HG02852 (cell line): ENCODE measurements at regions not wholly inside any gene's neighbourhood (a gene's known extent, or its start where the extent isn't known, plus 50 kb on each side); places are given as distances from the start of the nearest gene placed in this dataset.

Experiments
- ATAC-seq: cut with Tn5 transposase; IDR thresholded peaks from one replicate; pipeline ENCODE4 v1.9.1; 2021; ENCODE audit warnings: mild to moderate bottlenecking, moderate library complexity; ENCODE audit not compliant: unreplicated experiment

DNA sequence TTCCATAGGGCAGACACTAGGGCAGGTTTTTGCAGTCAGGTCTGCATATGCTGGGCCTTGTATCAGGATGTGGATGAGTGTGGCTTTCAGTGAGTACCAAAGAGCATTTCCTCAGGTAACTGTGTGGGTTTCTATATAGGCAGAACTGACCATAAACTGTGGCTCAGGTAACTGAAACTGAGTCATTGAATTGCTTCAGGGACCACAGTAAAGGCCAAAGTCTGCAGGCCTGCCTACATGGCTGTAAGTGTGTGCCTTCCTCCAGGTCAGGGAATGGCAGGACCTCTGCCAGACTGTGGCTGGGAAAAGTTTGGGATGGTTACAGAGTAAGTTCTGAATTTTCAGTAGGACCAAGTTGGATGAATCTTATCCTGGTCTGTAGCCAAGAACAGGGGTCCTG is 85.6 kb downstream of the ZNF486 start:
- no peak for ATAC-seq

- no peak for ATAC-seq
These were observed 83.6 kb downstream of the ZNF486 start for GRCh38 chr19:20250627-20251026.

GRCh38 chr19:20250121-20250520 is 83.1 kb downstream of the ZNF486 start:
- ATAC-seq: no peak
